T-cell (primary cell): ENCODE measurements at regions not wholly inside any gene's neighbourhood (a gene's known extent, or its start where the extent isn't known, plus 50 kb on each side); places are given as distances from the start of the nearest gene placed in this dataset.

Source experiments
- ATAC-seq, 4 experiments: fragments of 200-7000 bp in 3 of 4; fragments of 150-1000 bp in 1 of 4; cut with Tn5 transposase; replicated peaks in 1 of 4; 1 replicate in 3 of 4; 2 replicates in 1 of 4; pipeline ENCODE4 v1.10.0; 2021; ENCODE audit warnings: moderate library complexity in 3 of 4, mild to moderate bottlenecking in 2 of 4, moderate number of reproducible peaks in 1 of 4
- CTCF ChIA-PET, 2 donors: fragments of 300-600 bp; sonication (Branson Sonifier 250); formaldehyde crosslinking; loops; one replicate each; lab custom pipeline; 2022; ENCODE audit warnings: antibody characterized with exemption in 2 of 2; lab: Charles Lee
- POLR2A ChIA-PET, 2 donors: fragments of 300-600 bp; sonication (Branson Sonifier 250); formaldehyde crosslinking; loops; one replicate each; lab custom pipeline; 2022; ENCODE audit warnings: antibody characterized with exemption in 2 of 2; lab: Charles Lee
- DNase-seq, 35 experiments: peaks; one replicate each; pipeline versions ENCODE4 v3.0.0 to v3.0.0-alpha.2; 2013 to 2023
- H3K27ac ChIP-seq: one replicate; pipeline ENCODE4 v1.5.1; 2013; ENCODE audit warnings: low read length
- H3K27me3 ChIP-seq, 2 experiments: replicated peaks in 1 of 2; 1 replicate in 1 of 2; 2 replicates in 1 of 2; pipeline versions ENCODE4 v1.6.1 to v1.7.0; 2013; ENCODE audit warnings: low read length in 1 of 2, mixed read lengths in 1 of 2; ENCODE audit not compliant: control insufficient read depth in 2 of 2, insufficient read depth in 2 of 2; ENCODE audit errors: extremely low read depth in 1 of 2
- H3K36me3 ChIP-seq, 2 donors: 1 replicate in 1 of 2; 2 replicates in 1 of 2; pipeline versions ENCODE4 v1.6.1 to v1.7.0; 2013; ENCODE audit warnings: low read length in 1 of 2; ENCODE audit not compliant: control insufficient read depth in 2 of 2, insufficient read depth in 1 of 2; ENCODE audit errors: extremely low read depth in 1 of 2
- H3K4me1 ChIP-seq, 2 experiments: 1 replicate in 1 of 2; 2 replicates in 1 of 2; pipeline versions ENCODE4 v1.6.1 to v1.7.0; 2013; ENCODE audit warnings: low read length in 2 of 2, mixed read lengths in 1 of 2; ENCODE audit not compliant: insufficient read depth in 2 of 2, control insufficient read depth in 1 of 2; ENCODE audit errors: extremely low read depth in 1 of 2
- H3K4me3 ChIP-seq, 2 donors: 1 replicate in 1 of 2; 2 replicates in 1 of 2; pipeline versions ENCODE4 v1.5.1 to v1.7.0; 2013; ENCODE audit warnings: mild to moderate bottlenecking in 2 of 2, low read length in 1 of 2, moderate library complexity in 1 of 2; ENCODE audit not compliant: control insufficient read depth in 1 of 2; ENCODE audit errors: extremely low read depth in 1 of 2
- H3K9me3 ChIP-seq: 2 replicates; pipeline ENCODE4 v1.7.0; 2013
- H3K27ac Mint-ChIP-seq, 2 donors: one replicate each; pipeline ENCODE4 v1.8.0; 2020 to 2021; ENCODE audit warnings: mild to moderate bottlenecking in 2 of 2, mixed read lengths in 2 of 2
- H3K27me3 Mint-ChIP-seq, 2 donors: one replicate each; pipeline ENCODE4 v1.8.0; 2021 to 2022; ENCODE audit warnings: mixed read lengths in 2 of 2
- H3K36me3 Mint-ChIP-seq: one replicate; pipeline ENCODE4 v1.8.0; 2021; ENCODE audit warnings: mixed read lengths
- H3K4me1 Mint-ChIP-seq, 3 donors: one replicate each; pipeline ENCODE4 v1.8.0; 2020 to 2022; ENCODE audit warnings: mixed read lengths in 3 of 3, mild to moderate bottlenecking in 1 of 3
- H3K4me3 Mint-ChIP-seq, 3 donors: one replicate each; pipeline ENCODE4 v1.8.0; 2020 to 2022; ENCODE audit warnings: mild to moderate bottlenecking in 3 of 3, mixed read lengths in 3 of 3, moderate library complexity in 3 of 3
- H3K9me3 Mint-ChIP-seq, 3 donors: one replicate each; pipeline ENCODE4 v1.8.0; 2020 to 2022; ENCODE audit warnings: mixed read lengths in 3 of 3
- WGBS: methylation state at CpG from one replicate; pipeline ENCODE4 v1.1.5; 2013; ENCODE audit warnings: missing lambda C conversion rate; ENCODE audit not compliant: insufficient coverage; 5-methylcytosine and 5-hydroxymethylcytosine counted together

DNA sequence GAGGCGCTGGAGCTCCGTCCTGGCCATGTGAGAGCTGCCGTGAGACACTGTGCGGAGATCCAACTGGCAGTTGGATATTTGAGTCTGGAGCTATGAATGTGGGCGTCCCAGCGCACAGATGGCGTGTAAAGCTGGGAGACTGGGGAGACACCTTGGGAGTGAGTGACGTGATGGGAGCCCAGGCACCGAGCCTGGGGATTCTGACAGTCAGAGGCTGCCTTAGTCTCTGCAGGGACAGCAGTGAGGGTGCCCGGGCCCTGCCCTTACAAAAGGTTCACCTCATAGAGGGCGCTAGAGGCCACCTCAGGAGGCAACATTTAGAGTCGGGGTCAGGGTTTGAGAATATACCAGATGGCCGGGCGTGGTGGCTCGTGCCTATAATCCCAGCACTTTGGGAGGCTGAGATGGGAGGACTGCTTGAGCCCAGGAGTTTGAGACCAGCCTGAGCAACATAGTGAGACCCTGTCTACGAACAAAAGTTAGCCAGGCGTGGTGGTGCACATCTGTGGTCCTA, 194.1 kb upstream of the GSE1 start:
- H3K9me3 Mint-ChIP-seq, result no peaks in the 10 kb centered on the region
- DNase-seq (peak in 1 of 35 experiments; percentile 1), ATAC-seq (no peak)
- H3K27ac ChIP-seq, result no peak overlapping the region
- no peak overlapping the region for H3K27ac Mint-ChIP-seq
- ChIA-PET CTCF (interaction anchor here (1.2 to 2.7 kb wide), 2 partner anchors 190 to 197 kb away, joined by 5 to 10 read pairs; no protein-coding TSS in a partner anchor), POLR2A (no interaction called here)
- peaks cover 0 to 14% of the 10 kb centered on the region in 2 experiments for H3K4me1 ChIP-seq
- peaks cover 0 to 24% of the 10 kb centered on the region in 2 experiments for H3K27me3 ChIP-seq
- H3K9me3 ChIP-seq, result no peaks in the 10 kb centered on the region
- peaks cover 0 to 2% (median 2%) of the 10 kb centered on the region in 3 donors for H3K4me1 Mint-ChIP-seq
- H3K36me3 ChIP-seq, result no peaks in the 10 kb centered on the region
- H3K4me3 Mint-ChIP-seq, result no peak overlapping the region
- H3K4me3 ChIP-seq, result no peak overlapping the region
- H3K36me3 Mint-ChIP-seq, result no peaks in the 10 kb centered on the region
- peaks cover 0 to 2% of the 10 kb centered on the region in 2 donors for H3K27me3 Mint-ChIP-seq
- 78% methylated on average over 17 of the region's 17 CpGs for WGBS

DNA sequence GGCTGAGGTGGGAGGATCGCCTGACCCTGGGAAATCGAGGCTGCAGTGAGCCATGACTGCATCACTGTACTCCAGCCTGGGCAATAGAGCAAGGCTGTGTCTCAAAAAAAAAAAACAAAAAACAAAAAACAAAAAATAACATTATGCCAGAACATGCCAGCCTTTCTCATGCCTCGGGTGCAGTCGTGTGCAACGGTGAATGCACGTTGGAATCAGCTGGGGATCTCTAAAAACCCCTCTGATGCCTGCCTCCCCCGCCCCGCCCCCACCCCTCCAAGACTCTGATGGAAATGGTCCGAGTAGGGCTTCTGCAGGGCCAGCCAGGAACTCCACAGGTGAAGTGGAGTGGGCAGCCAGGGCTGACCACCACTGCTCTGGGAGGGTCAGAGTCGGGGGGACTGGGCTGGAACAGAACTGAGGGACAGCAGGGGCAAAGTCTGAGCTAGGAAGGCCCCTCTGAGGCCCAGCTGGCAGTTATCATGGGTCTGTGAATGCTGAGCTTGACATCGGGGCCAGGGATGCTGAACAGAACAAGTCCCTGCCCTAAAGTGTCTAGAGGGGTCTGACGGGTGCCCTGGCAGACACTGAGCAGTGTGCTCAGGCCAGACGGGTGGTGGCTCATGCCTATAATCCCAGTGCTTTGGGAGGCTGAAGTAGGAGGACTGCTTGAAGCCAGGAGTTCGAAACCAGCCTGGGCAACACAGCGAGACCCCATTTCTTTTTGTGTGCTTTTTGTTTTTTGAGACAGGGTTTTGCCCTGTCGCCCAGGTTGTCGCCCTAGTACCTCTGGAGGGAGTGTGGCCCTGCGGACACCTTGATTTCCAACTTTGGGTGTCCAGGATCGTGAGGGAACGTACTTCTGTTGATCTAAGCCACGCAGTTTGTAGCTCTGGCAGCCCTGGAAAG, 193.4 kb upstream of the GSE1 start:
- ATAC-seq, result no peak
- Histone ChIP-seq H3K4me3 (no peak overlapping the region), H3K4me1 (peaks cover 0 to 14% of the 10 kb centered on the region in 2 experiments), H3K9me3 (no peaks in the 10 kb centered on the region), H3K27me3 (peaks cover 0 to 31% of the 10 kb centered on the region in 2 experiments), H3K27ac (no peak overlapping the region), H3K36me3 (no peaks in the 10 kb centered on the region)
- Mint-ChIP-seq H3K27me3 (peaks cover 0 to 2% of the 10 kb centered on the region in 2 donors), H3K27ac (no peak overlapping the region), H3K36me3 (no peaks in the 10 kb centered on the region), H3K4me1 (peaks cover 0 to 2% (median 2%) of the 10 kb centered on the region in 3 donors), H3K4me3 (no peak overlapping the region), H3K9me3 (no peaks in the 10 kb centered on the region)
- peak in 2 of 35 experiments; percentile 1 to 2 for DNase-seq
- WGBS, result 81% methylated on average over 14 of the region's 21 CpGs
- ChIA-PET CTCF (interaction anchor here (1.0 to 2.7 kb wide), 4 partner anchors 190 to 196 kb away, joined by 5 to 14 read pairs (median 8); no protein-coding TSS in a partner anchor), POLR2A (no interaction called here)

DNA sequence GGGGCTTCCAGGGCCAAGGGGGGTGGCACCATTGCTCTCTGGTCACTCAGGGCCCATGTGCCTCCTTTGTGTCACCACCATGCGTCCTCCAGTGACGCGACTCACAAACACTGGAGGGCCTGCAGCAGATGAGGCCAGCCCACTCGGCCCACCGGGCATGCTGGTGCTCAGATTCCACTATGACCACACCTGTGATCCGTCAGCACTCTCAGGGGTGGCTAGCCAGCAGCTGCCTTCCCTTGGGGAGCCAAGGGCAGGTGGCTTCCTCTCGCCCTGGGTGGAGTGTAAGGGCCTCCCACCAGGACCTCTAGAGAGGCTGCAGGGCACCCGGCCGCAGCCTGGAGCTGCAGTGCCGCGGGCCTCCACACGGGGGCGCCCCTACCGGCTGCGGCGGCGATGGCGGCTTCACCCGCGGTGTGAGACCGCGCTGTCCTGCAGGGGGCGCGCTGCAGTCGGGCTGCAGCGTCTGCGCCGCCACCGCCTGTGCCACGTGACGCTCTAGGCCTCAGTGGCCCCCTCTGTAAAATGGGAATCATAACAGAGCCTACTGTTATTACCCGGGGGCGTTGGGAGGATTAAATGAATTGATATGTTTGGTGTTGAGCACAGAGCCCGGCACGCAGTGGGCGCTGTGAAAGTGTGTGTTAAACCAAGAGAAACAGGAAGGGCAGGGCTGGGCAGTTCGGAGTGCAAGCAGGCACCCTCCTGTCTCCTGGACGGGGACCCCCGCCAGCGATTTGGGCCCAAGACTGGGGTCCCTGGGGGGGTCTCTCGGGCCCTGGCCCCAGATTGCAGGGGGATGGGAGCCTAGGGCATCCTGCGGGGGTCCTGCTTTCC, 192.4 kb upstream of the GSE1 start:
- Mint-ChIP-seq H3K9me3 (no peaks in the 10 kb centered on the region), H3K4me3 (no peak overlapping the region), H3K36me3 (no peaks in the 10 kb centered on the region), H3K4me1 (peaks cover 0 to 2% (median 2%) of the 10 kb centered on the region in 3 donors), H3K27me3 (peaks cover 1 to 3% of the 10 kb centered on the region in 2 donors), H3K27ac (no peak overlapping the region)
- DNase-seq (peak; percentile 29 to 88 (median 68)), ATAC-seq (peak; percentile 72 to 86 (median 75))
- Histone ChIP-seq H3K27ac (no peak overlapping the region), H3K36me3 (no peaks in the 10 kb centered on the region), H3K27me3 (peaks cover 0 to 35% of the 10 kb centered on the region in 2 experiments), H3K4me3 (no peak overlapping the region), H3K9me3 (no peaks in the 10 kb centered on the region), H3K4me1 (peaks cover 0 to 14% of the 10 kb centered on the region in 2 experiments)
- ChIA-PET POLR2A (no interaction called here), CTCF (interaction anchor here (0.6 to 2.7 kb wide), 7 partner anchors 22 to 1608 kb away, joined by 3 to 14 read pairs (median 5); no protein-coding TSS in a partner anchor)
- WGBS, result 29% methylated on average over 38 of the region's 42 CpGs

DNA sequence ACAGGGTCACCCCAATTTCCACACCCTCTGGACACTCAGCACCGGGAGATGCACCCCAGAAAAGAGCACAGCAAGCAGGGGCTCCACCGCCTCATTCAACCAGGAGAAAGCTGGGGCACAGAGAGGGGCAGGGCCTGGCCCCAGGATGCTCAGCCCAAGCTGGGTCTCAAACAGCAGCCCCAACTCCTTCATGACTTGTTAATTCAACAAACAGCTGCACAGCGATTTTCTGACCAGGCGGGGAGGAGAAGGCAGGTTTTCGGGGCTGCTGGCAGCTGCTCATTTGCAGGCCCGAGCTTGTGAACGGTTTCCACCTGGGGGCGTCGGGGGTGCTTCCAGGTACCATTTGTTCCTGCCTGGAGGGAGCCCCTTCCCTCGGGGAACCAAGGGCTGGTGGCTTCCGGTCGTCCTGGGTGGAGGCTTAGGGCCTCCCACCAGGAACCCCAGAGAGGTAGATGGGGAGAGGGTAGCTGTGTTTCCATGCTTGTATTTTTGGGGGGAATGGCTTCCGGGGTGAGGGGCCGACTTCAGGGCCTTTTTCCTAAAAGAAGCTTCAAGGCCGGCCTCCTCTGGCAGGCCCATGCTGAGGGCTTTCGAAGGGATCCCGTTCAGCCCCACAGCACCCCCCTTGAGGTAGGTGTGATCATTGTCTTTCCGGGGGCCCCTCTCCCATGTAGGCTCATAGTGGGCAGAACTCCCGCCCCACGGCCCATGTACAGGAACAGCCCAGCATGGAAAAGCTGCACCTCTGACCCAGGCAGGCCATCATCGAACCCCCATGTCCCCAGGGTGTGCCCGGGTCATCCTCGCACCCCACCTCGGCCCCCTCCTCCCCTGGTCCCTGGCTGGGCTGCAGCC, 191.6 kb upstream of the GSE1 start:
- H3K4me1 ChIP-seq, result peaks cover 0 to 9% of the 10 kb centered on the region in 2 experiments
- Mint-ChIP-seq H3K4me3 (no peak overlapping the region), H3K36me3 (no peaks in the 10 kb centered on the region), H3K4me1 (peaks cover 0 to 2% (median 0%) of the 10 kb centered on the region in 3 donors), H3K27me3 (peaks cover 7 to 8% of the 10 kb centered on the region in 2 donors), H3K9me3 (no peaks in the 10 kb centered on the region), H3K27ac (no peak overlapping the region)
- DNase-seq (peak in 2 of 35 experiments; percentile 1 to 2), ATAC-seq (no peak)
- H3K9me3 ChIP-seq, result no peaks in the 10 kb centered on the region
- no peak overlapping the region for H3K27ac ChIP-seq
- ChIA-PET CTCF (interaction anchor here (0.5 to 2.2 kb wide), 10 partner anchors 23 to 1608 kb away, joined by 3 to 14 read pairs (median 4); no protein-coding TSS in a partner anchor), POLR2A (no interaction called here)
- no peak overlapping the region for H3K4me3 ChIP-seq
- WGBS, result 91% methylated on average over 18 of the region's 24 CpGs
- peaks cover 0 to 35% of the 10 kb centered on the region in 2 experiments for H3K27me3 ChIP-seq
- H3K36me3 ChIP-seq, result no peaks in the 10 kb centered on the region

DNA sequence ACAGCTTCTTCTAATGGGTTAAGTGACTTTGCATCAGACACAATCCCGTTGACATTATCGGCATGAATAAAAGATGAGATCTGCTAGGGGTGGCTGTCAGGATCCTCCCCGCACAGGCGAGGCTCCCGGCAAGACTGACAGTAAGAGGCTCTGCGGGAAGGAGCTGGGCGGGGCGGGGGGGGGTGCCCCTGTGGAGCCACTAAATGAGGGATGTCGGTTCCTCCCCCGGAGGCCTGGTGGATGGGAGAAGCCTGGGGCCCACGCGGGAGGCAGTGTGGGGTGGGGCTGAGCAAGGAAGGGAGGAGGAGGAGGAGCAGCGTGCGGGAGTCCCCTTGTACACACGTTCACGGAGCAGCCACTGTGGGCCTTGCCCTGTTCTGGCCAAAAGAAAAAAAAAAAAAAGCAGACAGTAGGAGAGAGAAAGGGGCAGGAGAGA, 190.9 kb upstream of the GSE1 start:
- POLR2A ChIA-PET, result no interaction called here
- Histone ChIP-seq H3K36me3 (no peaks in the 10 kb centered on the region), H3K27ac (no peak overlapping the region), H3K27me3 (peaks cover 0 to 40% of the 10 kb centered on the region in 2 experiments), H3K9me3 (no peaks in the 10 kb centered on the region), H3K4me3 (no peak overlapping the region), H3K4me1 (peaks cover 0 to 7% of the 10 kb centered on the region in 2 experiments)
- peaks cover 0 to 2% (median 0%) of the 10 kb centered on the region in 3 donors for H3K4me1 Mint-ChIP-seq
- H3K4me3 Mint-ChIP-seq, result no peak overlapping the region
- DNase-seq, result peak in 2 of 35 experiments; percentile 1
- H3K9me3 Mint-ChIP-seq, result no peaks in the 10 kb centered on the region
- no peak for ATAC-seq
- no peaks in the 10 kb centered on the region for H3K36me3 Mint-ChIP-seq
- CTCF ChIA-PET, result interaction anchor here (0.5 to 1.5 kb wide), 6 partner anchors 24 to 195 kb away, joined by 3 to 7 read pairs (median 4); no protein-coding TSS in a partner anchor
- peaks cover 7 to 8% of the 10 kb centered on the region in 2 donors for H3K27me3 Mint-ChIP-seq
- 69% methylated on average over 12 of the region's 16 CpGs for WGBS
- no peak overlapping the region for H3K27ac Mint-ChIP-seq
